T1000 (cell line): ENCODE measurements at regions not wholly inside any gene's neighbourhood (a gene's known extent, or its start where the extent isn't known, plus 50 kb on each side); places are given as distances from the start of the nearest gene placed in this dataset.

Source experiments
- DNase-seq: peaks from one replicate; lab custom pipeline; 2025; ENCODE audit warnings: mixed read lengths; lab: John Stamatoyannopoulos, UW

GRCh38 chr5:30932273-30933017 is 261.0 kb upstream of the CDH6 start:
- no peak for DNase-seq

- no peak for DNase-seq
These were observed 262.8 kb upstream of the CDH6 start for GRCh38 chr5:30930736-30931135.

- DNase-seq = no peak
These were observed 264.5 kb upstream of the CDH6 start for GRCh38 chr5:30928956-30929355.

- no peak for DNase-seq
These were observed 267.3 kb upstream of the CDH6 start for GRCh38 chr5:30926218-30926617.

- DNase-seq = no peak
These were observed 272.1 kb upstream of the CDH6 start for GRCh38 chr5:30921388-30921787.

GRCh38 chr5:30918171-30918570 is 275.3 kb upstream of the CDH6 start:
- DNase-seq = no peak

- no peak for DNase-seq
These were observed 285.1 kb upstream of the CDH6 start for GRCh38 chr5:30908356-30908755.

- no peak for DNase-seq
These were observed 293.1 kb upstream of the CDH6 start for GRCh38 chr5:30900367-30900766.

GRCh38 chr5:30894811-30895210 is 298.7 kb upstream of the CDH6 start:
- DNase-seq = no peak

GRCh38 chr5:30891660-30892059 is 301.8 kb upstream of the CDH6 start:
- DNase-seq = no peak

- no peak for DNase-seq
These were observed 303.1 kb upstream of the CDH6 start for GRCh38 chr5:30890377-30890776.

- DNase-seq = no peak
These were observed 313.0 kb upstream of the CDH6 start for GRCh38 chr5:30880514-30880913.

- DNase-seq = no peak
These were observed 313.6 kb upstream of the CDH6 start for GRCh38 chr5:30879887-30880286.

GRCh38 chr5:30878746-30879145 is 314.7 kb upstream of the CDH6 start:
- no peak for DNase-seq

- DNase-seq = no peak
These were observed 315.2 kb upstream of the CDH6 start for GRCh38 chr5:30878296-30878695.

GRCh38 chr5:30874241-30875034 is 319.0 kb upstream of the CDH6 start:
- DNase-seq = no peak

- no peak for DNase-seq
These were observed 322.3 kb upstream of the CDH6 start for GRCh38 chr5:30871196-30871595.

- DNase-seq = no peak
These were observed 325.8 kb upstream of the CDH6 start for GRCh38 chr5:30867711-30868110.

- no peak for DNase-seq
These were observed 327.3 kb upstream of the CDH6 start for GRCh38 chr5:30866142-30866541.

- DNase-seq = no peak
These were observed 337.2 kb upstream of the CDH6 start for GRCh38 chr5:30856242-30856641.

- DNase-seq = no peak
These were observed 340.3 kb upstream of the CDH6 start for GRCh38 chr5:30853158-30853557.

GRCh38 chr5:30850866-30851265 is 342.6 kb upstream of the CDH6 start:
- DNase-seq = no peak

GRCh38 chr5:30849931-30850710 is 343.4 kb upstream of the CDH6 start:
- peak; percentile 38 for DNase-seq
